NT2/D1 (cell line): ENCODE measurements at regions not wholly inside any gene's neighbourhood (a gene's known extent, or its start where the extent isn't known, plus 50 kb on each side); places are given as distances from the start of the nearest gene placed in this dataset.

ENCODE experiments used
- SUZ12 ChIP-seq: IDR thresholded peaks from 2 replicates; pipeline ENCODE4 v1.6.1; 2011; ENCODE audit not compliant: insufficient read length, insufficient read depth; ENCODE audit errors: extremely low read depth
- YY1 ChIP-seq: IDR thresholded peaks from 2 replicates; pipeline ENCODE4 v1.6.1; 2011; ENCODE audit not compliant: insufficient read length, insufficient read depth
- ZNF274 ChIP-seq: IDR thresholded peaks from 2 replicates; pipeline ENCODE4 v1.6.1; 2011; ENCODE audit warnings: mild to moderate bottlenecking, low read depth, low read length

GRCh38 chr11:70501933-70502540, 103.7 kb downstream of the CTTN start:
- TF ChIP-seq ZNF274 (no peak), YY1 (no peak), SUZ12 (no peak)
